Endothelial cell of umbilical vein (primary cell): ENCODE measurements at regions not wholly inside any gene's neighbourhood (a gene's known extent, or its start where the extent isn't known, plus 50 kb on each side); places are given as distances from the start of the nearest gene placed in this dataset.

Experiments
- BruUV-seq: library from RNA; stranded (reverse); fragments of 400-500 nt; replicated peaks from 2 replicates; lab custom pipeline; 2021; lab: Mats Ljungman, UMichigan
- CTCF ChIA-PET: fragments of 300-600, 350-600 bp; sonication (Branson Sonifier 250); formaldehyde crosslinking; loops from one replicate; lab custom pipeline; 2021; ENCODE audit warnings: antibody characterized with exemption, inconsistent platforms; lab: Charles Lee
- POLR2A ChIA-PET: fragments of 300-600, 350-600 bp; sonication (Branson Sonifier 250); formaldehyde crosslinking; loops from one replicate; lab custom pipeline; 2021; ENCODE audit warnings: antibody characterized with exemption, inconsistent platforms; lab: Charles Lee
- DNase-seq: peaks from one replicate; pipeline ENCODE4 v3.0.0-alpha.2; 2011; ENCODE audit warnings: low read depth, low spot score
- FAIRE-seq: peaks from 2 replicates; lab custom pipeline; 2011; peaks lifted over from hg19 to GRCh38; lab: Jason Lieb, UNC
- H2AFZ ChIP-seq: 2 replicates; pipeline ENCODE4 v1.6.0; 2012; ENCODE audit warnings: low read depth, low read length, control low read depth, inconsistent platforms
- H3K27ac ChIP-seq: 2 replicates; pipeline ENCODE4 v1.5.1; 2011; ENCODE audit warnings: low read depth, mild to moderate bottlenecking, control low read depth, low read length, moderate library complexity; ENCODE audit not compliant: insufficient read depth
- H3K27me3 ChIP-seq, 2 experiments: 2 replicates each; pipeline versions ENCODE4 v1.6.0 to v1.6.1; 2011; ENCODE audit warnings: low read length in 2 of 2, mixed read lengths in 1 of 2; ENCODE audit not compliant: control insufficient read depth in 2 of 2, insufficient read depth in 2 of 2
- H3K36me3 ChIP-seq, 2 experiments: 2 replicates in 1 of 2; 3 replicates in 1 of 2; pipeline ENCODE4 v1.5.1; 2011; ENCODE audit warnings: low read length in 2 of 2, mild to moderate bottlenecking in 1 of 2, moderate library complexity in 1 of 2; ENCODE audit not compliant: control insufficient read depth in 2 of 2, insufficient read depth in 2 of 2; ENCODE audit errors: extremely low read depth in 1 of 2
- H3K4me1 ChIP-seq: 3 replicates; pipeline ENCODE4 v1.5.1; 2011; ENCODE audit warnings: mild to moderate bottlenecking, low read length; ENCODE audit not compliant: control insufficient read depth, insufficient read depth; ENCODE audit errors: extremely low read depth
- H3K4me2 ChIP-seq: 2 replicates; pipeline ENCODE4 v1.6.1; 2011; ENCODE audit warnings: low read length, control low read depth, mixed read lengths; ENCODE audit not compliant: insufficient read depth
- H3K4me3 ChIP-seq, 3 experiments: fragments of 200-600 bp in 1 of 3; sonication (generic), shearing (Covaris generic) in 1 of 3; replicated peaks in 1 of 3; 2 replicates each; pipeline ENCODE4 v1.5.1; 2011 to 2016; ENCODE audit warnings: control low read depth in 3 of 3, low read length in 3 of 3, mild to moderate bottlenecking in 2 of 3, inconsistent platforms in 1 of 3, low read depth in 1 of 3, moderate library complexity in 1 of 3; ENCODE audit not compliant: insufficient read depth in 1 of 3
- H3K79me2 ChIP-seq: 2 replicates; pipeline ENCODE4 v1.6.0; 2012; ENCODE audit warnings: low read length, inconsistent platforms; ENCODE audit not compliant: control insufficient read depth, insufficient read depth
- H3K9ac ChIP-seq: replicated peaks from 2 replicates; pipeline ENCODE3; 2011; ENCODE audit warnings: low read length, control low read depth; ENCODE audit not compliant: insufficient read depth; ENCODE audit errors: extremely low read depth
- H3K9me1 ChIP-seq: replicated peaks from 3 replicates; pipeline ENCODE4 v1.6.0; 2011; ENCODE audit warnings: mild to moderate bottlenecking, low read length; ENCODE audit not compliant: control insufficient read depth, insufficient read depth; ENCODE audit errors: extremely low read depth
- H3K9me3 ChIP-seq: replicated peaks from 2 replicates; pipeline ENCODE4 v1.5.1; 2012; ENCODE audit warnings: low read length, inconsistent platforms; ENCODE audit not compliant: control insufficient read depth, insufficient read depth
- H4K20me1 ChIP-seq: replicated peaks from 2 replicates; pipeline ENCODE3; 2011; ENCODE audit warnings: mild to moderate bottlenecking, low read length; ENCODE audit not compliant: control insufficient read depth, insufficient read depth; ENCODE audit errors: extremely low read depth
- CTCF ChIP-seq, 2 donors: IDR thresholded peaks; 1 replicate in 1 of 2; 2 replicates in 1 of 2; pipeline ENCODE4 v1.5.1; 2011; ENCODE audit warnings: low read length in 2 of 2, mild to moderate bottlenecking in 2 of 2, moderate library complexity in 2 of 2, control low read depth in 1 of 2, inconsistent platforms in 1 of 2, low read depth in 1 of 2; ENCODE audit not compliant: insufficient read depth in 1 of 2; ENCODE audit errors: extremely low read depth in 1 of 2
- EZH2 ChIP-seq: IDR thresholded peaks from 2 replicates; pipeline ENCODE4 v1.6.1; 2012; ENCODE audit warnings: borderline replicate concordance, low read depth, mild to moderate bottlenecking, moderate library complexity, low read length, inconsistent platforms; ENCODE audit not compliant: severe bottlenecking
- FOS ChIP-seq: IDR thresholded peaks from 2 replicates; pipeline ENCODE4 v1.6.1; 2011; ENCODE audit warnings: mild to moderate bottlenecking, low read length, moderate library complexity, borderline replicate concordance; ENCODE audit not compliant: insufficient read depth
- GATA2 ChIP-seq: IDR thresholded peaks from 2 replicates; pipeline ENCODE4 v1.7.0; 2011; ENCODE audit warnings: low read depth, mild to moderate bottlenecking, moderate library complexity, mixed read lengths, low read length; ENCODE audit not compliant: insufficient read length, insufficient read depth
- JUN ChIP-seq: IDR thresholded peaks from 2 replicates; pipeline ENCODE4 v1.6.1; 2011; ENCODE audit warnings: borderline replicate concordance, low read depth; ENCODE audit not compliant: insufficient read length, insufficient read depth
- MAX ChIP-seq: IDR thresholded peaks from 2 replicates; pipeline ENCODE4 v1.6.1; 2011; ENCODE audit not compliant: insufficient read depth, insufficient read length
- MYC ChIP-seq: IDR thresholded peaks from one replicate; pipeline ENCODE4 v1.6.1; 2011; ENCODE audit warnings: mild to moderate bottlenecking, low read depth, low read length
- POLR2A ChIP-seq: IDR thresholded peaks from 2 replicates; pipeline ENCODE4 v1.6.1; 2012; ENCODE audit warnings: low read depth, mild to moderate bottlenecking, control low read depth, low read length
- POLR2AphosphoS5 ChIP-seq: IDR thresholded peaks from 2 replicates; pipeline ENCODE4 v1.6.1; 2012; ENCODE audit warnings: low read depth, mild to moderate bottlenecking, control low read depth, low read length, moderate library complexity; ENCODE audit not compliant: insufficient read depth
- dilution Hi-C: fragments of 300-500 bp; cut with MboI; formaldehyde crosslinking; loops from one replicate; pipeline ENCODE4 v1.15.0; 2019; ENCODE audit warnings: low sequenced_read_pairs; ENCODE audit not compliant: extremely low pct_ligation_motif_present
- intact Hi-C: fragments of 100-400 bp; cut with micrococcal nuclease; formaldehyde crosslinking; loops from one replicate; pipeline ENCODE4 v1.10.0; 2022

- Histone ChIP-seq H3K4me2 (no peak overlapping the region), H3K9ac (no peak overlapping the region), H3K79me2 (no peaks in the 10 kb centered on the region), H3K9me1 (no peaks in the 10 kb centered on the region), H4K20me1 (no peaks in the 10 kb centered on the region), H3K9me3 (no peaks in the 10 kb centered on the region), H3K4me3 (no peak overlapping the region), H3K4me1 (no peaks in the 10 kb centered on the region), H2AFZ (no peak overlapping the region), H3K27ac (no peak overlapping the region), H3K27me3 (peaks cover 8 to 12% of the 10 kb centered on the region in 2 experiments), H3K36me3 (no peaks in the 10 kb centered on the region)
- FAIRE-seq (no peak), DNase-seq (no peak)
- intact Hi-C loops (no loop called here), dilution Hi-C loops (no loop called here)
- ChIA-PET CTCF (interaction anchor here (2.3 kb wide), 1 partner anchor 249 kb away, joined by 6 read pairs; no protein-coding TSS in a partner anchor), POLR2A (no interaction called here)
- TF ChIP-seq GATA2 = no peak
- TF ChIP-seq POLR2A = no peak
- no peak for TF ChIP-seq EZH2
- BruUV-seq = no TSS peak
Observed at GRCh38 chr1:181175955-181176354, 87.5 kb downstream of the IER5 start.

GRCh38 chr1:181178241-181178879 lies 89.9 kb downstream of the IER5 start:
- no peak for TF ChIP-seq POLR2AphosphoS5
- no peak for TF ChIP-seq MAX
- TF ChIP-seq EZH2 = no peak
- TF ChIP-seq JUN = no peak
- TF ChIP-seq MYC = no peak
- no peak for TF ChIP-seq CTCF (IDR thresholded peaks at IDR 0.05; ENCODE audit: extremely low read depth in 1 of 2, insufficient read depth in 1 of 2, low read depth in 1 of 2, low read length in 2 of 2)
- TF ChIP-seq FOS = no peak
- no peak for TF ChIP-seq GATA2
- no peak for TF ChIP-seq POLR2A
- H3K4me3 ChIP-seq = no peak overlapping the region
- no peaks in the 10 kb centered on the region for H3K9me3 ChIP-seq
- no peak overlapping the region for H3K27ac ChIP-seq
- H3K27me3 ChIP-seq = peaks cover 8 to 13% of the 10 kb centered on the region in 2 experiments
- no peak for DNase-seq
- no peaks in the 10 kb centered on the region for H3K79me2 ChIP-seq
- intact Hi-C loops (no loop called here), dilution Hi-C loops (no loop called here)
- FAIRE-seq = no peak
- H3K4me1 ChIP-seq = no peaks in the 10 kb centered on the region
- BruUV-seq = no TSS peak
- ChIA-PET CTCF (no interaction called here), POLR2A (no interaction called here)
- no peak overlapping the region for H3K4me2 ChIP-seq
- H3K9me1 ChIP-seq = no peaks in the 10 kb centered on the region
- no peaks in the 10 kb centered on the region for H4K20me1 ChIP-seq
- no peak overlapping the region for H3K9ac ChIP-seq
- no peak overlapping the region for H2AFZ ChIP-seq
- no peaks in the 10 kb centered on the region for H3K36me3 ChIP-seq
